C4-2B (cell line): ENCODE measurements at regions not wholly inside any gene's neighbourhood (a gene's known extent, or its start where the extent isn't known, plus 50 kb on each side); places are given as distances from the start of the nearest gene placed in this dataset.
"Not testable (repeated sequence)": the region's sequence is repeated elsewhere in the genome, so short reads cannot be mapped to it uniquely, and the experiment has no call there.

Experiments used
- H3K27ac ChIP-seq: fragments of 450-650 bp; 2 replicates; pipeline ENCODE4 v1.5.1; 2017
- CTCF ChIP-seq: fragments of 450-650 bp; conservative IDR thresholded peaks from 2 replicates; pipeline ENCODE4 v1.5.1; 2017; ENCODE audit warnings: mild to moderate bottlenecking
- ZFX ChIP-seq: fragments of 450-650 bp; IDR thresholded peaks from 2 replicates; pipeline ENCODE4 v1.6.1; 2017

- TF ChIP-seq ZFX: no peak
- no peak for TF ChIP-seq CTCF
- H3K27ac ChIP-seq: no peak overlapping the region
Measured at GRCh38 chr18:41873730-41874129, 81.3 kb upstream of the PIK3C3 start.

DNA sequence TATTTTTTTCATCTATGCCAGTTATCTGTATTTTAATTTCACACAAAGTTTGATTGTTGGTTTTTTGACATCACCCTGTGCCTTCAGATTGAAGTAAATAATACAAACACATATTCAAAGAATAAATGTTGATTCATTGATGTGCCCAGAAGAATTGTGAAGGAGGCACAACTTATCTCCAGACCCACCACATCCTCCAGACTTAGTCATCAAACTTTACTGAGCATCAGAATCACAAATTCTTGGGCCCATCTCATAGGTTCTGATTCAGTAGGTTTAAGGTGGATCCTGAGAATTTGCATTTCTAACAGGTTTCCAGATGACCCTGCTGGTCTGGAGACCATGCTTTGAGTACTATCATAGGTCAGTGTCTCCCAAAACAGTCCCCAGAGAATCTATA, 82.8 kb upstream of the PIK3C3 start:
- TF ChIP-seq CTCF: no peak
- no peak for TF ChIP-seq ZFX
- H3K27ac ChIP-seq: no peak overlapping the region

DNA sequence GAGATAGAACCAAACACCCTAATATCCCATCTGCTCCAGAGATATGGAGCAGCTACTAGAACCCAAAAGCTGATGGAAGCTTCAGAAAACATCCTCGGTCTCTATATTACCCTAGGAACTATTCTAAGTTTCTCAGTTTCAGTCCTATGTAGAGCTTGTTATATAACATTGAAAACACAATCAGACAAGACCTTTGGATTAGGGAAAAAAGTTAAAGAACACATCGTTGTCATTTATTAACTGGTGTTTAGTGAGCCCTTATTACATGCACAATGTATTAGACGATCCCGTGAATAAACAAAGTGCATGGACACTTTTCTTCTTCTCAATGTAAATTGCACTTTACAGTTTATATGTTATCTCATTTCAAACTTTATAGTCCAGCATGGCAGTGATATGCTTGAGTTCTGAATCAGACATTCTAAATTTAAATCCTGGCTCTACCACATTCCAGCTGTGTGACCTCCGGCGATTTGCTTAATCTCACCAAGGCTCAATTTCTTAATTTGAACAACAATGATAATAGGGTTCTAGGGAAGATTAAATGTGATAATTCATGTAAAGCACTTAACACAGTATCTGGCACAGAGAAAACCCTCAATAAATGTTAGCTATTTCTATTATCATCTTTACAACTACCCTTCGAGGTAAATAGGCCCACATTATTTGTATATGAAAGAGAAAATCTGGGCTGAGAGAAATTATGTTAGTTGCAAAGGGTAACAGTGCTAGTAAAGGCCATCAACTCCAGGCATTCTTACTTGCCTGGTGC, 83.6 kb upstream of the PIK3C3 start:
- H3K27ac ChIP-seq: no peak overlapping the region
- TF ChIP-seq ZFX (no peak), CTCF (no peak)

GRCh38 chr18:41870817-41871216, 84.2 kb upstream of the PIK3C3 start:
- no peak overlapping the region for H3K27ac ChIP-seq

GRCh38 chr18:41870191-41870590, 84.8 kb upstream of the PIK3C3 start:
- no peak overlapping the region for H3K27ac ChIP-seq
- TF ChIP-seq ZFX (no peak), CTCF (no peak)

More at GRCh38 chr18:41870817-41871216, 84.2 kb upstream of the PIK3C3 start:
- TF ChIP-seq ZFX (no peak), CTCF (no peak)

- not testable (repeated sequence) for H3K27ac ChIP-seq
Measured at GRCh38 chr18:41865796-41866195, 89.2 kb upstream of the PIK3C3 start.

DNA sequence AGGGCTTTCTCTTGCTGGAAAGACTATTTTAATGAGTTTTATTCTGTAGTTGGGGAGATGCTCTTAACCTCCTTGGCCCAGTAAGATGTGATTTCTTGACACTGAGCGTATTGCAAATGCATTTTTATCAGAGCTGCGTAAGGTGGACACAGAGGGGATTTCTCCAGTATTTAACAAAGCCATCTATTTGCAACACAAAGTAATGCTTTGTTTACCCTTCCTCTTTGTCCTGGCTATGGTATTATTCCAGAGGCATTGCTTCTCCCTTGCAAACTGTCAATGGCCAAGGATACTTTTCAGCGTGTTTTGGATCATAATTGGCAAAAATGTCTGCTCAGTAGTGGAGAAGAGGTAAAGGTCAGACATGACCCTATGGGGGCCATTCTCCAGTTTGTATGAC, 90.8 kb upstream of the PIK3C3 start:
- no peak for TF ChIP-seq ZFX
- no peak for TF ChIP-seq CTCF

DNA sequence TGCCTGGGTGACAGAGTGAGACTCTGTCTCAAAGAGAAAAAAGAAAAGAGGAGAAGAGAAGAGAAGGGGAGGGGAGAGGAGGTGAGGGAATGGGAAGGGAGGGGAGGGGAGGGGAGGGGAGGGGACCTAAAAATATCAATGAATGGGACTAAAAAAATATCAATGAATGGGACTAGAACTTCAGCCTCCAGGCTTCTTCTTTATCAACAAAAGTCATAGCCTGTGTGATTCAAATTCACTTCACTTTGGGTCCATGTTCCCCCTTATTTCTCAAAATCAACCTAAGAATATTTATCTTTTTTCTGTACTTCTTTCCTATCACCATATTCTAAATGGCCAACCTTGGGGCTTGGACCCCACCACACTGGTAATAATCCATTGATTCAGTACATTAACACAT, 92.1 kb upstream of the PIK3C3 start:
- no peak overlapping the region for H3K27ac ChIP-seq
- TF ChIP-seq CTCF (no peak), ZFX (no peak)

More for the DNA sequence above, 90.8 kb upstream of the PIK3C3 start:
- H3K27ac ChIP-seq: no peak overlapping the region
